Nephron progenitor cell (in vitro differentiated cells): ENCODE measurements at regions not wholly inside any gene's neighbourhood (a gene's known extent, or its start where the extent isn't known, plus 50 kb on each side); places are given as distances from the start of the nearest gene placed in this dataset.

Source experiments
- DNase-seq: peaks from one replicate; pipeline ENCODE4 v3.0.0; 2021
- H3K27ac Mint-ChIP-seq: 2 replicates; pipeline ENCODE4 v1.8.0; 2021; ENCODE audit warnings: mild to moderate bottlenecking, moderate library complexity, mixed read lengths
- H3K27me3 Mint-ChIP-seq: 2 replicates; pipeline ENCODE4 v1.8.0; 2021; ENCODE audit warnings: mild to moderate bottlenecking, low read depth, mixed read lengths; ENCODE audit not compliant: poor library complexity
- H3K36me3 Mint-ChIP-seq: 2 replicates; pipeline ENCODE4 v1.8.0; 2021; ENCODE audit warnings: low read depth, mixed read lengths
- H3K4me1 Mint-ChIP-seq: 2 replicates; pipeline ENCODE4 v1.8.0; 2021; ENCODE audit warnings: mixed read lengths
- H3K4me3 Mint-ChIP-seq: 2 replicates; pipeline ENCODE4 v1.8.0; 2021; ENCODE audit warnings: mild to moderate bottlenecking, moderate library complexity, mixed read lengths
- H3K9me3 Mint-ChIP-seq: 2 replicates; pipeline ENCODE4 v1.8.0; 2021; ENCODE audit warnings: mild to moderate bottlenecking, moderate library complexity, mixed read lengths
- CTCF ChIP-seq: fragments of 200-600 bp; sonication (generic); IDR thresholded peaks from 2 replicates; pipeline ENCODE4 v1.5.0; 2021; ENCODE audit warnings: antibody characterized with exemption

DNA sequence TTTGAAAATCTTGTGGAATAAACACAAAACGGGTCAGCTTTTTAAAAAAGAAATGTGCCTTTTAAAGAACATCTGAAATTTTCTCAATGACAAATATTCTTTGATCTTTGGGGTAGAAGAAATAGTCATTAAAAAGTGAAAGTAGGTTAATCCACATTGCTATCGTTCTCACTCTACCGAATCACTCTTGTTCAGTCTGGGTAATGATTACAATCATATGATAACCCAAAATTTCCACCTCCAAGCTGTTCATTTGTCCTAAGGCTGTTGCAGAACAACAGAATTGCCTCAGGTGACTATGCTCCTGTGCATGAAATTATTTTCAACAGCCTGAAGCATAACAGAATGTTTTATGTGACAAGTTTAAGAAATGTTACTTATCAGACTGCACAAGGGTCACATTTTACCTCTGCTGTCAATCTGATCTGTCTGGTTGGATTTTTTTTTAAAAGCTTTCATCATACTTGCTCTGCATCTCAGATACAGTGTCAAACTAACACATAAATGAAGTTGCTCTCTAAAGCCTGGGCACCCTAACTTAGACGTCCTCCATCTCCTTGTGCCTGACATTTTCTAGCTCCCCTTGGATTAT lies 227.3 kb downstream of the LURAP1L start:
- Mint-ChIP-seq H3K36me3 (no peaks in the 10 kb centered on the region), H3K4me3 (no peak overlapping the region), H3K9me3 (peaks cover 7% of the 10 kb centered on the region), H3K27ac (no peak overlapping the region), H3K27me3 (peaks cover 4% of the 10 kb centered on the region), H3K4me1 (no peaks in the 10 kb centered on the region)
- no peak for DNase-seq
- TF ChIP-seq CTCF: no peak

DNA sequence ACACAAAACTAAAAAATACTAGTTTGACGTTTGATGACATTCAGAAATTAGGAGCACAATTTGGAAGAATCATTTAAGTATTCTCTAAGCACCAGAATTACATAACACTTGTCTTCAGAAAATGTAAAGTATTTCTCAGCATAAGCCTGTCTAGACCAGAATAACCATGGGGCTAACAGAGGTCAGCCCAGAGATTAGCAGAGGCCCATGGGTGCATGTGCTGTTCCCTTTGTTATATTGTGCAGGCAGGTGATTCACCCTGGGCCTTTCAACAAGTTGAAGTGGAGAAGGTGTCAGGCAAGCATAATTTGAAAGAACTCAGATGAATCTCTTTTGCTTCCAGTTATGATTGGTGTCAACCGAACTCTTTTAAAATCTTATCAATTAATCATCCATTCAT lies 227.9 kb downstream of the LURAP1L start:
- H3K27me3 Mint-ChIP-seq: peaks cover 4% of the 10 kb centered on the region
- no peak for DNase-seq

GRCh38 chr9:13009871-13010270 lies 235.1 kb downstream of the LURAP1L start:
- no peak for DNase-seq
- Mint-ChIP-seq H3K9me3 (peaks cover 2% of the 10 kb centered on the region), H3K36me3 (no peaks in the 10 kb centered on the region), H3K27me3 (peaks cover 6% of the 10 kb centered on the region), H3K4me1 (no peaks in the 10 kb centered on the region), H3K27ac (no peak overlapping the region), H3K4me3 (no peak overlapping the region)
- TF ChIP-seq CTCF: no peak

More for the DNA sequence above, 227.9 kb downstream of the LURAP1L start:
- Mint-ChIP-seq H3K4me1 (no peaks in the 10 kb centered on the region), H3K27ac (no peak overlapping the region), H3K36me3 (no peaks in the 10 kb centered on the region), H3K9me3 (peaks cover 7% of the 10 kb centered on the region), H3K4me3 (no peak overlapping the region)
- no peak for TF ChIP-seq CTCF

GRCh38 chr9:13013991-13014883 lies 239.4 kb downstream of the LURAP1L start:
- Mint-ChIP-seq H3K4me3 (no peak overlapping the region), H3K27ac (no peak overlapping the region)

GRCh38 chr9:13017260-13017659 lies 242.4 kb downstream of the LURAP1L start:
- no peaks in the 10 kb centered on the region for H3K9me3 Mint-ChIP-seq
- DNase-seq: no peak
- H3K36me3 Mint-ChIP-seq: no peaks in the 10 kb centered on the region
- no peak for TF ChIP-seq CTCF
- no peaks in the 10 kb centered on the region for H3K4me1 Mint-ChIP-seq
- no peaks in the 10 kb centered on the region for H3K27me3 Mint-ChIP-seq
- H3K4me3 Mint-ChIP-seq: no peak overlapping the region
- H3K27ac Mint-ChIP-seq: no peak overlapping the region

More at GRCh38 chr9:13013991-13014883, 239.4 kb downstream of the LURAP1L start:
- H3K4me1 Mint-ChIP-seq: no peaks in the 10 kb centered on the region
- no peaks in the 10 kb centered on the region for H3K36me3 Mint-ChIP-seq
- no peak for TF ChIP-seq CTCF
- no peaks in the 10 kb centered on the region for H3K27me3 Mint-ChIP-seq
- no peak for DNase-seq
- no peaks in the 10 kb centered on the region for H3K9me3 Mint-ChIP-seq
